ENCODE measurements at regions not wholly inside any gene's neighbourhood (a gene's known extent, or its start where the extent isn't known, plus 50 kb on each side); places are given as distances from the start of the nearest gene placed in this dataset.

DNA sequence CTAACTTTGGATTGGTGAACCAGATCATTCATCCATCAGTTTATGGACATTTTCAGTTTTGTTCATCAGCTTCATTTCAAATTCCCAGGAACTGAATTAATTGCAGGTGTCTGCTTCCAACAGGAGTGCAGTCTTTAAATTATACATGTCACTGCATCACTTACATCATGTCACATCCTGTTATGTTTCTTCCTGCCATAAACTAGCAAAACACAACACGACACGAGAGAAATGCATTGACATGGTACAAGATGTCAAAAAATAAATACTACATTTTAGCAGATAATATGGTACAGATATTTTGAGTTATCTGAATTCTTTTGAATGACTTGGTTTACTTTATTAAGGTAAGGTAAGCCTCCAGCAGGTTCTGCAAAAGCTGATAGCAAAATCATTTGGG, 415.5 kb downstream of the NR2F1-AS1 start:
- no peaks in the 10 kb centered on the region for H3K36me3 ChIP-seq

DNA sequence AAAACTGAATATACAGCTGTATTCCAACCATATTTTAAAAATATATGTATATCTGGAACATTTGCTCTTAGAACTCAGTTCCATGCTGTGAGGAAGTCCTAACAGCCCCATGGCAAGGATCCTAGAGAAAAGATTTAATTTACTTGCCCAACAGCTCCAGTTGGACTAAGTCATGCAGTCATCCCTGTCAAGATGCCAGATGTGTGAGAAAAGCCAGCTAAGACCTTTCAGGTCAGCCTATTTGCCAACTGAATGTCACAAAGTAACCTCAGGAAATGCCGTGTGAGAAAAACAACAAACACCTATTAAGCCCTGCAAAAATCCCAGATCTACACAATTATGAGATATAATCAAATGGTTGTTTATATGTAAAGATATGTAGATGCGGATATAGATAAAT, 416.3 kb downstream of the NR2F1-AS1 start:
- peak; percentile 93 for DNase-seq
- Histone ChIP-seq H3K36me3 (no peaks in the 10 kb centered on the region), H3K27me3 (no peaks in the 10 kb centered on the region), H3K9me3 (no peaks in the 10 kb centered on the region), H3K4me3 (no peak overlapping the region)

More for the DNA sequence above, 415.5 kb downstream of the NR2F1-AS1 start:
- no peak for DNase-seq
- H3K9me3 ChIP-seq: no peaks in the 10 kb centered on the region
- no peak overlapping the region for H3K4me3 ChIP-seq
- H3K27me3 ChIP-seq: no peaks in the 10 kb centered on the region

DNA sequence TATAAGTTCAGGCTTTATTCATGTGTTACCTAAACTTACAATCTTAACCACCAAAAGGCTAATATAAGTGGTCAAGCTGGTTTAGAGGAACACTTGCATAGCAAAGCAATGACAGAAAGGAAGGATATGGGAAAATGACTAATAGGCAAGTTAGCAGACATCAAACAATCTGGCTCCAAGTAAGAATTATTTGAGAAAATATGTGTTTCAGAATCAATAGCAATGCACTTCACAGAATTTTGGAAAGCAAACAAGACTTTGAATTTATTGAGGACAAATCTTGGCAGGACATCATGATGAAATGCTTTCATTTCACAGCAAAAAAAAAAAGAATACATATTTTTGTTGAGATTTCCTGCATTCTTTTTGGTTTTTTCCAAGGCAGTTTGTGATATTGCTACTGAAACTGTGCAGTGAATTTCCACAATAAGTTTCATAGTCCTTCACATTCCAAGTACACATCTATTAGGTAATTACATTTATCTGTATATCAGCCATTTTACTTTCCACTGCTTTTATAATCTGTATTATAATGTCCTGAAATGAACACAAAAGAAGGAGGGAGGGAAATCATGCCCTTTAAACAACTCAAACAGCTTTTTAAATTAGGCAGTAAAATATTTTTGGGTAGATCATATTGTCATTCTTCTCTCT, 417.9 kb downstream of the NR2F1-AS1 start:
- DNase-seq: no peak
- Histone ChIP-seq H3K27me3 (no peaks in the 10 kb centered on the region), H3K4me3 (no peak overlapping the region), H3K36me3 (no peaks in the 10 kb centered on the region), H3K9me3 (peaks cover 1% of the 10 kb centered on the region; the same call in 1 of the 2 replicates)

DNA sequence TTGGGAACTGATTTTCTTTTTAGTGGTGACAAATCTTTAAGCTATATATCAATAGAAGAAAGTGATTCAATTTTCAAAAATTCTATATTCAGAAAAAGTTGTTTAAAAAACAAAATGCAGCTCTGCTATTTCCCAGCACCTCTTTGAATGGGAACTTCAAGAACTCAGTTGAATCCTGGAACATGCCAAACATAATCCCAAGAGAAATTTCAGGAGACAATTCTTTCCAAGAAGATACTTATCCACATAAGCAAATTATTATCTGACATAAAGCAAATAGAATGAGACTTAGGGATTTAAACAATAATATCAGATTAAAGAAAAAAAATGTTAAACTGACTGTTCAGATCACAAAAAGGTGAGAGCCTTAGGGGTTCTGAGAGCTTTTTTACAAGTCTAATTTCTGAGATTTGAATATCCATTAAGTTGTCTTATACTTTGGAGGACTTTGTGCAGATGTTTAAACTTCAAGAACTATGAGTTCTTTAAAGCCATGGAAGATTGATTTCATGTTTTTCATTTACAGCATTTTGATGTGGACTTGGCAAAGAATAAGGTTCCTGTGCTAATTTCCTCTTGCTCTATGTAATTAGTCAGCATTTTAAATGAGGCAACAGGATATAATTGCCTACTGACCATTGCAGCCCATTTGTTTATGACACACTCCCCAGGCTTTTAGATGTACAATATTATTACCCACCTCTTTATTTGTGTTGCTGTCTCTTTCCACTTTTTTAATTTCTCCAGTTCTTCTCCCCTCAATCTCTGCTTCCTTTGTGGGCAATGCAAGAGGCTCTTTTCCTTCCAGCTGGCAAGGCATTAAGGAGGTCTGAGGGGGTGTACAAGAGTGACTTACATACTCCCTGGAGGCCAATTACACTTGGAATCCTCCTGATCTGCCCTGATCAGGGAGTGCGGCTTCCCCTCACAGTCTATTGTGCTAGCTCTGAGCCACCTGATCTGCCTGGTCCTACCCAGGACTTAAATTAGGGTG, 419.1 kb downstream of the NR2F1-AS1 start:
- peak; percentile 71 for DNase-seq

DNA sequence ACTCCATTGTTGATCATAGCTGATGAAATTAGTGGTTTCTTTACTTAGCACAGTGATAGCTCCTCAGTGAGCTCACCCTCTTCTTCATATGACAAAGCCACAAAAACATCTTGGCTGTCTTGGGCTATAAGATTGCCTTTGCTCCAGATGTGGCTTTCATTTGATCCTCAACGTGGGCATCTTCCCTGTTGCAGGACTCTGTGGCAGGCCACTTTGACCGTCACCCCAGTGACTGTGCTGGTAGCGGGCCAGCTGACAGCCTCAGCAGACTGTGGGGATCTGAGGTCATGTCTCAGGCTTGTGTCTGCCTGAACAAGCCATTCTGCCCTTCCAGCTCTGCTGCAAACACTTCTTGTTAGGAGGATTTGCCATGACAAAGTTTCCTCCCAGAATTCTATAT, 422.2 kb downstream of the NR2F1-AS1 start:
- Histone ChIP-seq H3K4me3 (no peak overlapping the region), H3K9me3 (peaks cover 5% of the 10 kb centered on the region; the same call in 1 of the 2 replicates), H3K36me3 (no peaks in the 10 kb centered on the region), H3K27me3 (no peaks in the 10 kb centered on the region)
- DNase-seq: peak; percentile 67

More for the DNA sequence above, 419.1 kb downstream of the NR2F1-AS1 start:
- no peaks in the 10 kb centered on the region for H3K36me3 ChIP-seq
- H3K4me3 ChIP-seq: no peak overlapping the region
- H3K9me3 ChIP-seq: peaks cover 5% of the 10 kb centered on the region; the same call in 1 of the 2 replicates
- H3K27me3 ChIP-seq: no peaks in the 10 kb centered on the region

DNA sequence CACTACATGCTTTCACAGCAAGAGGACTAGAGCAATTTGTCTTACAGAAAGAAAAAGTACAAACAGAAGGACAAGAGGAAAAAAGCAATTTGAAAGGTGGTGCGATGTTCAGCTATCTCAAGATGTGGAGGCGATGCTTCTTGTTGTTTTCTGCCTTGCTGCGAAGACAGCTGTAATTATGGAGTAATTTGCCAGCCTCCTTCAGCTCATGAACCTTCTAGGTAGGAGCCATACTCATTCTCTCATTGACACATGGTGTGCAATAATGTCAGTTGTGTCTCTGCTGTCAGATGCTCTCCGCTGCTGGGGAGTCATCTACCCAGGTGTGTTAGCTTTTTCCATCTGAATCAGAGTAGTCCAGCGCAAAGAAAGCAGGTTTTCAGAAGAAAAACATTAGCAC, 424.5 kb downstream of the NR2F1-AS1 start:
- H3K9me3 ChIP-seq: peaks cover 5% of the 10 kb centered on the region; the same call in 1 of the 2 replicates
- H3K27me3 ChIP-seq: no peaks in the 10 kb centered on the region
- no peak for DNase-seq
- no peak overlapping the region for H3K4me3 ChIP-seq
- H3K36me3 ChIP-seq: no peaks in the 10 kb centered on the region

DNA sequence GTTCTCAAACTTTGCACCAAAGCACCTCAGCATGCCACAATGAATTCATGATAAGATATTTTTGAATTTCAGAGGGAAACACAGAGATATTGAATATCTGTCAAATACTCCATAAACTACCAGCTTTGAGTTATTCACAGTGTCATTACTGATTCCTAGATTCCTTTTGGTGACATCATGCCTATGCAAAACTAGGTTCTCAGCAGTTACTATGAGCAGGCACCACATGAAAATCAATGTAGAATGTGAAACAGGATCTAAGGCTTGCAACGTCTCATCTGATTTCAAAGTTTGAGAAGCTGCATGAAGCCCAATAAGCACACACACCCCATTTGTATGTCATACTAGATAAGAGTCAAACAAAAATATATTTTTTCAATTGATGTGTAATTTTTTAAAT, 426.5 kb downstream of the NR2F1-AS1 start:
- Histone ChIP-seq H3K9me3 (peaks cover 5% of the 10 kb centered on the region; the same call in 1 of the 2 replicates), H3K4me3 (no peak overlapping the region), H3K36me3 (no peaks in the 10 kb centered on the region), H3K27me3 (no peaks in the 10 kb centered on the region)
- no peak for DNase-seq

DNA sequence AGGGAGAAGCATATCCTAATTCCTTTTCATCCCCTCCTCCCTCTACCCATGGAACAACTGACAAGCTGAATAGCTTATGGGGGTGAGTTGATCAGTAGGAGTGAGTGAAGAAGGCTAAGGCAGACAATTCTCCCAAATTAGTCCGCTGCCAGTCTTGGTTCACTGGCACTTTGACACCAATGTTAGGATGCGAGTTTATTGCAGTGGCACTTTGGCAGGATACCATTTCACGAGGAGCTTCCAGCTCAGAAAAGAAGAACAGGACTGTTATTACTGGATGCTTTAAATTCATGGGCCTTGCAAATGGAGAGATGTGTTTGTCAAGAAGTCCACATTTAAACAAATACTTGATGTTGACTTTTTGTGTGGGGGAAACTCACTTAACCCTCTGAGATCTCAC, 427.6 kb downstream of the NR2F1-AS1 start:
- H3K9me3 ChIP-seq: peaks cover 5% of the 10 kb centered on the region; the same call in 1 of the 2 replicates
- H3K27me3 ChIP-seq: no peaks in the 10 kb centered on the region
- no peaks in the 10 kb centered on the region for H3K36me3 ChIP-seq
- H3K4me3 ChIP-seq: no peak overlapping the region
- no peak for DNase-seq

DNA sequence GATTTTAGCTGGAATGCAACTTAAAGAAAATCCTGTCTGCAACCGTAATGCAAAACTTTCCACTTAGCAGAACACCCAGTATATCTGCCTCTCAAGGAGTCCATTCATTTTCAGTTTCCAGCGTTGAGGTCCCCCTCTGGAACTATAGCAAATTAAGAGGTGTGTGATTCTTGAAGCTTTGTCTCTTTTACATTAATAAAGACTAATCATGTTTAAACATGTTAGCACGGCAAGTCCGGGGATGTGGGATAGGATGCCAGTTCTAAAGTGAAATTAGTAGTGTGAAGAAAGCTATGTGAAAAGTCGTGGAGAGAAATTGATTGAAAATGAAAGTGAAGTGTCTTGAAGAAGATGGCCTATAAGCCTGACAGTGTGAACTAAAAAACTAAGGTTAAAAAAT, 429.1 kb downstream of the NR2F1-AS1 start:
- DNase-seq: no peak
- peak overlapping the region; percentile 33 for H3K4me3 ChIP-seq
- H3K9me3 ChIP-seq: peaks cover 8% of the 10 kb centered on the region; the same call in 1 of the 2 replicates
- no peaks in the 10 kb centered on the region for H3K36me3 ChIP-seq
- H3K27me3 ChIP-seq: no peaks in the 10 kb centered on the region

DNA sequence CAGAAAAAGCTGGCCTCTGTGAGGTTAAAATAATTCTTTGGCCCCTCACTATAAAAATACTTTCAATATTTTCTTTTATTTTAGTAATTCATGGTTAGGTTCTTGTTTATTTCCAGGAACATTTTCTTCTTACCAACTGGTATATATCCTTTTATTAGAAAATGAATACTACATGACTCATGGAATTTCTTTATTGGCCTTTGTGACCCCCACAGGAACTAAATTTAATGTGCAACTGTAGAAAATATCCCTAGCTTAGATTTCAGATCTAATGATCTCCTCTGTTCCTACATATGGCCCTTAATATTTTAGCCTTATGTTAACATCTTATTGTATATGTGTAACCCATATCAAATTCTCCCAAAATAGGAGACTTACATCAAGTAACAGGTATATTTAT, 429.9 kb downstream of the NR2F1-AS1 start:
- no peak for DNase-seq
- H3K4me3 ChIP-seq: peak overlapping the region; percentile 1; the same call in 1 of the 2 replicates

DNA sequence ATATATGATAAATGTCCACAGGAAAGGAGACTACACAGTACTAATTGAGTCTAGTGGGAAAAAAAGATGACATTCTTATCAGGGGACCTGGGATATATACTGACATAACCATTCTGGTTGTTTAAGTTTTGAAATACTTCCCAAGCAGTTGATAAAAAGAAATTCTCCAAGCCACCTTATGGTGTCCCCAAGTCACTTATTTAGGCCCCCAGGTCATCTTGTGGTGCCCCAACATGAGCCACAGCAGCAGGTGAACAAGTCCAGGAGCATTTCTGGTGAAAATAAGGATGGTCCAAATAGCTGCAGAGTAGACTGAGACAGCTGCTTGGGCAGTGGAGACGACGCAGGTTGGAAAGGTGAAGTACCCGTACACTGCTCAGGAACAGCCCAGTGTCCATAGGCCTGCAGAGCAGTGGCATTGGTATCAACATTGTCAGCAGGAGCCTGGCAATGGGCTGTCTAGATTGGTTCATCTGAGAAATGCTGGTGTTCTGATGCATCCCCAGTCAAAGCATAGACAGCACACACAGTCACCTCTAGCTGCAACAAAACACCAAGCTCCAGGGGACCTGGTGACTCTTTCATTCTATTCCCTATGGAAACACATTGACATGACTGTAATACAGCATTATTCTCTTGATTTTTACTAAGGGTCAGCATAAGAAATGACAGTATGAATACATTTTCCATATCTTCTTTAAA, 430.6 kb downstream of the NR2F1-AS1 start:
- H3K36me3 ChIP-seq: no peaks in the 10 kb centered on the region
- H3K27me3 ChIP-seq: no peaks in the 10 kb centered on the region
- H3K9me3 ChIP-seq: peaks cover 8% of the 10 kb centered on the region; the same call in 1 of the 2 replicates
- peak; percentile 20 for DNase-seq
- peak overlapping the region; percentile 1; the same call in 1 of the 2 replicates for H3K4me3 ChIP-seq

More for the DNA sequence above, 429.9 kb downstream of the NR2F1-AS1 start:
- no peaks in the 10 kb centered on the region for H3K27me3 ChIP-seq
- H3K9me3 ChIP-seq: peaks cover 8% of the 10 kb centered on the region; the same call in 1 of the 2 replicates
- no peaks in the 10 kb centered on the region for H3K36me3 ChIP-seq

DNA sequence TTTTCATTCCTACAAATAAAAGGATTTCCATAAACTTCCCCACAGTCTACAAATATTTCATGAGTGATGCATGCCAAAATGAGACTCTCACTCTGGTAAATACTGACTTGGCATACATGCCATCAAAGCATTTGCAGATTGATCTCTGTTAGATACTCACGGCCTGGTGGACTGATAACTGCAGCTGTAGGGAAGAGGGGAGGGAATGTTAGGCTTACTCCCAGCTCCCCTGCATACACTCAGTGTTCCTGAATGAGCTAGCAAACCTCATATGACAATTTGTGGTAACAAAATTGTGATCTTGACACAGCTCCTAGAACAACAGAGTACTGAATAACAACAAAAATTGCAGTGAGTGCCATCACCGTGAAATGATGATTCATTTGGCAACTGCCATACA, 435.3 kb downstream of the NR2F1-AS1 start:
- Histone ChIP-seq H3K36me3 (no peaks in the 10 kb centered on the region), H3K27me3 (no peaks in the 10 kb centered on the region), H3K4me3 (no peak overlapping the region), H3K9me3 (peaks cover 18% of the 10 kb centered on the region)
- peak; percentile 56 for DNase-seq

DNA sequence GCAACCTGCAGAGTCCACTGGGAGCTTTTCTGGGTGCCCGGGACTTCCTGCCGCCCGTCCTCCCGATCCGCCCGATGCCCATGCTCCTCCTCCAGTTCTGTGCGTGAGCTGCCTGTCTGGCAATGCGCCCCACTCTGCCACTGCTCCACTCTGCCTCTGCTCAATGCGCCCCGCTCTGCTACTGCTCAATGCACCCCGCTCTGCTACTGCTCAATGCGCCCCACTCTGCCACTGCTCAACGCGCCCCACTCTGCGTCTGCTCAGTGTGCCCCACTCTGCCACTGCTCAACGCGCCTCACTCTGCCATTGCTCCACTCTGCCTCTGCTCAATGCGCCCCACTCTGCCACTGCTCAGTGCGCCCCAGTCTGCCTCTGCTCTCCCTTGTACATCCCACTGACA, 436.0 kb downstream of the NR2F1-AS1 start:
- H3K4me3 ChIP-seq: no peak overlapping the region
- H3K36me3 ChIP-seq: no peaks in the 10 kb centered on the region
- peaks cover 18% of the 10 kb centered on the region for H3K9me3 ChIP-seq
- DNase-seq: no peak
- no peaks in the 10 kb centered on the region for H3K27me3 ChIP-seq

DNA sequence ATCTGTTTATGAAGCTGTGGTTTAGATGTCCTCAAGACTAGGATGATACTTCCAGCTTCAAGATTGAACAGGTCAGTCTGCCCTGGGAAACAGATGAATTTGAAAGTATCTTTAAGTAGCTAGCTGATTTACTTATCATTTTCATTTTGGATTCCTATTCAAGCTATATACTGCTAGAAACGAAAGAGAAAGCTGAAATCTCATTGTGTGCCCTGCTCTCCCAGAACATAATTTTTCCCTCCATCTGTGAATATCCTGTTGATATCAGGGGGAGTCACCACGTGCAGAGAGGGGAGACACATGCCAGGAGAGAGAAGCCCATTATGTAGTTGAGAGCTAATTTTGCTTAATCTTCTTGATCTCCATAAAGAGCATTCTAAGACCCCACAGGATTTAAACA, 439.1 kb downstream of the NR2F1-AS1 start:
- H3K9me3 ChIP-seq: peaks cover 11% of the 10 kb centered on the region
- no peak for DNase-seq
- H3K4me3 ChIP-seq: no peak overlapping the region

DNA sequence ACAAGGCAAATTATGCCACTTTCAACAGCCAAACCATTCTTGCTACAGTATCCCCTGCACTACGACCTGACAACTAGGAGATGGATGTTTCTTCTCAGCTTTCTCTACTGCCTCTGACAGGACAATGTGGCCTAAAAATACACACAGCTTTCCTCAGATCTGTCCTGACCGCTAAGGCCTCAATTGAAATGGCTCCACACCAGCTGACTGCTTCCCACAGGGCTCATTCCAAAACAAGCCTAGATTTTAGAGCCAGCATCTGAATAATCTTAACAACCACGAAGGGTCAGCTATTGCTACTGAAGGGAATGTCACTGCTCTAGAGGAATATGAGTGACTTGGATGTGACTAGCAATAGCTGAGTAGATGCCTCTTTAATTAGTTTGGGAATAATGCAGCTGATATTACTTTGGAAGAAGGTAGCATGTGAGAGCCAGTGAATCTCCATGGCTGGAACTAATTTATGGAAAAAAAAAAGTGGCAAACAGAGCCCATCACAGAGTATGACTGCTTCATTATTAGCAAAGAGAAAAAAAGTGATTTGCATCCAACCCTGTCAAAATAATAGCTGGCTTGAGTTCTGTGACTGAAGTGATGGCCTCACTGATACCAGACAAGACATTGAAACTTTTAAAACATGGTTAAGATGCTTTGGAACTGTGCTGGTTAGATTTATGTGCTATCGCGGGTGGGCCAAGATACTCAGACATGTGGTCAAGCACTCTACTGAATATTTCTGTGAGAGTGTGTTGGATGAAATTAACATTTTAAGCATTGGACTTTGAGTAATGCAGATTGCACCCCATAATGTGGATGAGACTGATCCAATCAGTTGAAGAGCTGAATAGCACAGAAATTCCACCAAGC, 450.2 kb downstream of the NR2F1-AS1 start:
- H3K36me3 ChIP-seq: no peaks in the 10 kb centered on the region
- H3K27me3 ChIP-seq: no peaks in the 10 kb centered on the region
- H3K9me3 ChIP-seq: no peaks in the 10 kb centered on the region
- H3K4me3 ChIP-seq: no peak overlapping the region
- no peak for DNase-seq

More for the DNA sequence above, 439.1 kb downstream of the NR2F1-AS1 start:
- H3K27me3 ChIP-seq: no peaks in the 10 kb centered on the region
- H3K36me3 ChIP-seq: no peaks in the 10 kb centered on the region

DNA sequence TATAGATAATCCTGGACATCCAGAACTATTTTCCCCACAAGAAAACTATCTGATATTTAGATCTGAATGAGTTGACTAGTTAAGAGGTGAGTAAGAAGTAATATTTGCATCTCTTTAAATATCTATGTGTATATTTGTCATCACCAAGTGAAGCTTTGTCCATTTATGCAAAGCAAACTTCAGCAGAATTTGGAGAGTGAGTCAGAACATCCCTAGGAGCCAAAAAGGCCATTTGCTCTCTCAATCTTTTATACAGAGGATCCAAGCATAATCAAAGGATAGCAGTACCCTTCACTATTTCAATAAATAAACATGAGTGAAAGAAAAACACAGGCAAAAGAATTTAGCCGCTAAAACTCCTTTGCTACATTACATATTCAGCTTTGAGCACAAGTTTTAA, 454.4 kb downstream of the NR2F1-AS1 start:
- Histone ChIP-seq H3K4me3 (no peak overlapping the region), H3K27me3 (no peaks in the 10 kb centered on the region)
- peak; percentile 62 for DNase-seq

More for the DNA sequence above, 454.4 kb downstream of the NR2F1-AS1 start:
- no peaks in the 10 kb centered on the region for H3K9me3 ChIP-seq
- H3K36me3 ChIP-seq: no peaks in the 10 kb centered on the region
